H1 (cell line): ENCODE measurements at regions not wholly inside any gene's neighbourhood (a gene's known extent, or its start where the extent isn't known, plus 50 kb on each side); places are given as distances from the start of the nearest gene placed in this dataset.

ENCODE experiments used
- CHD1 ChIP-seq: IDR thresholded peaks from 2 replicates; pipeline ENCODE4 v1.6.1; 2012; ENCODE audit warnings: low read depth, low read length, improper control_type of control experiment
- RAD21 ChIP-seq, 2 experiments: IDR thresholded peaks in 1 of 2; conservative IDR thresholded peaks in 1 of 2; 2 replicates each; pipeline ENCODE4 v1.6.1; 2011; ENCODE audit warnings: low read depth in 2 of 2, low read length in 2 of 2, improper control_type of control experiment in 1 of 2, inconsistent platforms in 1 of 2, mild to moderate bottlenecking in 1 of 2, moderate library complexity in 1 of 2
- TF ChIP-seq, protein P1 (sequence below): fragments of 300-600 bp; sonication (generic); IDR thresholded peaks from 2 replicates; pipeline ENCODE4 v1.7.1; 2012; ENCODE audit warnings: low read length, moderate library complexity, mild to moderate bottlenecking, inconsistent platforms; ENCODE audit not compliant: insufficient replicate concordance

DNA sequence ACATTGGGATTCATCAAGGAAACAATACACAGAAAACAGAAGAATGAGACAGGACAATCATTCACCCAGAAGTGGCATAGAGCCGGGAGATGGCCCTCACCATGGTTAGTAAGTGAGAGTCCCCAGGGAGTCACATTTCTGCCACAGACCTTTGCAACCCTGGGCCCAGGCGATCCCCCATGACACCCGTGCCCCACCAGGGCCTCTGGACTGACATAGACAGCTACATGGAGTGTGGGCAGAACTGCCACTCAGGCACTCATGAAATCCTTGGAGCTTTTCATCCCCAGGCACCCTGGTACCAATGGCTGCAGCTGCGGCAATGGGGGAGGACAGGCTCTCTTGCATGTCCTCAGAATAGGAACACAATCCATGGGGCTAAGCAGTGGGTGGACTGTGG is 174.5 kb upstream of the TRPC4 start (continued):
- TF ChIP-seq, protein P1, sequence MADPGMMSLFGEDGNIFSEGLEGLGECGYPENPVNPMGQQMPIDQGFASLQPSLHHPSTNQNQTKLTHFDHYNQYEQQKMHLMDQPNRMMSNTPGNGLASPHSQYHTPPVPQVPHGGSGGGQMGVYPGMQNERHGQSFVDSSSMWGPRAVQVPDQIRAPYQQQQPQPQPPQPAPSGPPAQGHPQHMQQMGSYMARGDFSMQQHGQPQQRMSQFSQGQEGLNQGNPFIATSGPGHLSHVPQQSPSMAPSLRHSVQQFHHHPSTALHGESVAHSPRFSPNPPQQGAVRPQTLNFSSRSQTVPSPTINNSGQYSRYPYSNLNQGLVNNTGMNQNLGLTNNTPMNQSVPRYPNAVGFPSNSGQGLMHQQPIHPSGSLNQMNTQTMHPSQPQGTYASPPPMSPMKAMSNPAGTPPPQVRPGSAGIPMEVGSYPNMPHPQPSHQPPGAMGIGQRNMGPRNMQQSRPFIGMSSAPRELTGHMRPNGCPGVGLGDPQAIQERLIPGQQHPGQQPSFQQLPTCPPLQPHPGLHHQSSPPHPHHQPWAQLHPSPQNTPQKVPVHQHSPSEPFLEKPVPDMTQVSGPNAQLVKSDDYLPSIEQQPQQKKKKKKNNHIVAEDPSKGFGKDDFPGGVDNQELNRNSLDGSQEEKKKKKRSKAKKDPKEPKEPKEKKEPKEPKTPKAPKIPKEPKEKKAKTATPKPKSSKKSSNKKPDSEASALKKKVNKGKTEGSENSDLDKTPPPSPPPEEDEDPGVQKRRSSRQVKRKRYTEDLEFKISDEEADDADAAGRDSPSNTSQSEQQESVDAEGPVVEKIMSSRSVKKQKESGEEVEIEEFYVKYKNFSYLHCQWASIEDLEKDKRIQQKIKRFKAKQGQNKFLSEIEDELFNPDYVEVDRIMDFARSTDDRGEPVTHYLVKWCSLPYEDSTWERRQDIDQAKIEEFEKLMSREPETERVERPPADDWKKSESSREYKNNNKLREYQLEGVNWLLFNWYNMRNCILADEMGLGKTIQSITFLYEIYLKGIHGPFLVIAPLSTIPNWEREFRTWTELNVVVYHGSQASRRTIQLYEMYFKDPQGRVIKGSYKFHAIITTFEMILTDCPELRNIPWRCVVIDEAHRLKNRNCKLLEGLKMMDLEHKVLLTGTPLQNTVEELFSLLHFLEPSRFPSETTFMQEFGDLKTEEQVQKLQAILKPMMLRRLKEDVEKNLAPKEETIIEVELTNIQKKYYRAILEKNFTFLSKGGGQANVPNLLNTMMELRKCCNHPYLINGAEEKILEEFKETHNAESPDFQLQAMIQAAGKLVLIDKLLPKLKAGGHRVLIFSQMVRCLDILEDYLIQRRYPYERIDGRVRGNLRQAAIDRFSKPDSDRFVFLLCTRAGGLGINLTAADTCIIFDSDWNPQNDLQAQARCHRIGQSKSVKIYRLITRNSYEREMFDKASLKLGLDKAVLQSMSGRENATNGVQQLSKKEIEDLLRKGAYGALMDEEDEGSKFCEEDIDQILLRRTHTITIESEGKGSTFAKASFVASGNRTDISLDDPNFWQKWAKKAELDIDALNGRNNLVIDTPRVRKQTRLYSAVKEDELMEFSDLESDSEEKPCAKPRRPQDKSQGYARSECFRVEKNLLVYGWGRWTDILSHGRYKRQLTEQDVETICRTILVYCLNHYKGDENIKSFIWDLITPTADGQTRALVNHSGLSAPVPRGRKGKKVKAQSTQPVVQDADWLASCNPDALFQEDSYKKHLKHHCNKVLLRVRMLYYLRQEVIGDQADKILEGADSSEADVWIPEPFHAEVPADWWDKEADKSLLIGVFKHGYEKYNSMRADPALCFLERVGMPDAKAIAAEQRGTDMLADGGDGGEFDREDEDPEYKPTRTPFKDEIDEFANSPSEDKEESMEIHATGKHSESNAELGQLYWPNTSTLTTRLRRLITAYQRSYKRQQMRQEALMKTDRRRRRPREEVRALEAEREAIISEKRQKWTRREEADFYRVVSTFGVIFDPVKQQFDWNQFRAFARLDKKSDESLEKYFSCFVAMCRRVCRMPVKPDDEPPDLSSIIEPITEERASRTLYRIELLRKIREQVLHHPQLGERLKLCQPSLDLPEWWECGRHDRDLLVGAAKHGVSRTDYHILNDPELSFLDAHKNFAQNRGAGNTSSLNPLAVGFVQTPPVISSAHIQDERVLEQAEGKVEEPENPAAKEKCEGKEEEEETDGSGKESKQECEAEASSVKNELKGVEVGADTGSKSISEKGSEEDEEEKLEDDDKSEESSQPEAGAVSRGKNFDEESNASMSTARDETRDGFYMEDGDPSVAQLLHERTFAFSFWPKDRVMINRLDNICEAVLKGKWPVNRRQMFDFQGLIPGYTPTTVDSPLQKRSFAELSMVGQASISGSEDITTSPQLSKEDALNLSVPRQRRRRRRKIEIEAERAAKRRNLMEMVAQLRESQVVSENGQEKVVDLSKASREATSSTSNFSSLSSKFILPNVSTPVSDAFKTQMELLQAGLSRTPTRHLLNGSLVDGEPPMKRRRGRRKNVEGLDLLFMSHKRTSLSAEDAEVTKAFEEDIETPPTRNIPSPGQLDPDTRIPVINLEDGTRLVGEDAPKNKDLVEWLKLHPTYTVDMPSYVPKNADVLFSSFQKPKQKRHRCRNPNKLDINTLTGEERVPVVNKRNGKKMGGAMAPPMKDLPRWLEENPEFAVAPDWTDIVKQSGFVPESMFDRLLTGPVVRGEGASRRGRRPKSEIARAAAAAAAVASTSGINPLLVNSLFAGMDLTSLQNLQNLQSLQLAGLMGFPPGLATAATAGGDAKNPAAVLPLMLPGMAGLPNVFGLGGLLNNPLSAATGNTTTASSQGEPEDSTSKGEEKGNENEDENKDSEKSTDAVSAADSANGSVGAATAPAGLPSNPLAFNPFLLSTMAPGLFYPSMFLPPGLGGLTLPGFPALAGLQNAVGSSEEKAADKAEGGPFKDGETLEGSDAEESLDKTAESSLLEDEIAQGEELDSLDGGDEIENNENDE: no peak
- TF ChIP-seq CHD1 (no peak), RAD21 (IDR thresholded peaks at IDR 0.05 in 1 of 2, conservative IDR thresholded peaks at IDR 0.05 in 1 of 2; ENCODE audit: low read depth in 2 of 2, low read length in 2 of 2) (no peak)
